Esophagus muscularis mucosa (tissue), 4 donors: ENCODE measurements at regions not wholly inside any gene's neighbourhood (a gene's known extent, or its start where the extent isn't known, plus 50 kb on each side); places are given as distances from the start of the nearest gene placed in this dataset.

Experiments used
- CTCF ChIP-seq, 3 experiments: fragments of 200-600 bp in 2 of 3; fragments of 450-650 bp in 1 of 3; sonication (generic) in 2 of 3; IDR thresholded peaks; one replicate each; pipeline ENCODE4 v1.5.1; 2017 to 2019; ENCODE audit warnings: antibody characterized with exemption in 3 of 3, mild to moderate bottlenecking in 2 of 3, moderate library complexity in 1 of 3
- EP300 ChIP-seq: sonication (generic); formaldehyde crosslinking; IDR thresholded peaks from one replicate; pipeline ENCODE4 v1.6.1; 2017; ENCODE audit warnings: antibody characterized with exemption
- POLR2A ChIP-seq: fragments of 450-650 bp; IDR thresholded peaks from one replicate; pipeline ENCODE4 v1.6.1; 2017; ENCODE audit warnings: antibody characterized with exemption, moderate library complexity, mild to moderate bottlenecking, low read depth
- POLR2AphosphoS5 ChIP-seq, 2 donors: sonication (generic); formaldehyde crosslinking; IDR thresholded peaks; one replicate each; pipeline ENCODE4 v1.6.1; 2017; ENCODE audit warnings: antibody characterized with exemption in 2 of 2

DNA sequence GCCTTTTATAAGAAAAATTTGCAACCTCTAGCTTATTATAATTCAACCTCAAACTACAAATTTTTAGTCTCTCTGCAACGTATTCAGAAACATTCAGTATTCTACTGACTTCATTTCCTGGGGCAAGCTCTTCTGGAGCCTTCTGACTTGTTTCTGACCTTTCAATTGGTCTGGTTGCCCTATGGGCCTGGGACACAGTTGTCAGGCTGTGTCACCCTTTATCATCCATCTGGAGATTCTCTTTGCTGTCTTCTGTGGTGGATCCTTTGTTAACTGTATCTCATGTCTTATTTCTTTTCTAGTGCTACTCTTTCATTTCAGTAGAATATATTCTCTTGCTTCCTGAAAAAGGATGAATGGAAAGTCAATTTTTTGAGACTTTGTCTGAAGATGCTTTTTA, 55.1 kb upstream of the PGRMC2 start:
- TF ChIP-seq CTCF (IDR thresholded peaks at IDR 0.05) (no peak), POLR2A (no peak), EP300 (no peak), POLR2AphosphoS5 (IDR thresholded peaks at IDR 0.05) (no peak)
